Heart right ventricle (tissue), 16 donors: ENCODE measurements at regions not wholly inside any gene's neighbourhood (a gene's known extent, or its start where the extent isn't known, plus 50 kb on each side); places are given as distances from the start of the nearest gene placed in this dataset.
A peak's percentile ranks its signal among the peaks of the same experiment; 100 is the strongest.

Experiments
- ATAC-seq, 8 donors: fragments of 200-7000 bp; cut with Tn5 transposase; one replicate each; pipeline ENCODE4 v1.9.1; 2020; ENCODE audit warnings: mild to moderate bottlenecking in 8 of 8, moderate library complexity in 8 of 8, moderate number of reproducible peaks in 1 of 8
- DNase-seq, 2 donors: peaks; one replicate each; pipeline ENCODE4 v3.0.0-alpha.2; 2020
- H3K27ac ChIP-seq, 10 donors: fragments of 200-600 bp; sonication (generic) in 2 of 10; one replicate each; pipeline versions ENCODE4 v1.5.0 to v1.8.0; 2020 to 2022; ENCODE audit warnings: mild to moderate bottlenecking in 3 of 10
- H3K27me3 ChIP-seq, 7 donors: fragments of 200-600 bp; one replicate each; pipeline ENCODE4 v1.8.0; 2021 to 2022; ENCODE audit warnings: mild to moderate bottlenecking in 2 of 7
- H3K36me3 ChIP-seq, 9 donors: fragments of 200-600 bp; sonication (generic) in 1 of 9; one replicate each; pipeline versions ENCODE4 v1.5.0 to v1.8.0; 2020 to 2022; ENCODE audit warnings: mild to moderate bottlenecking in 2 of 9
- H3K4me1 ChIP-seq, 9 donors: fragments of 200-600 bp; sonication (generic) in 1 of 9; one replicate each; pipeline versions ENCODE4 v1.5.0 to v1.8.0; 2020 to 2022; ENCODE audit warnings: mild to moderate bottlenecking in 4 of 9
- H3K4me3 ChIP-seq, 10 donors: fragments of 200-600 bp; sonication (generic) in 2 of 10; one replicate each; pipeline versions ENCODE4 v1.5.0 to v1.8.0; 2020 to 2022; ENCODE audit warnings: mild to moderate bottlenecking in 7 of 10, moderate library complexity in 2 of 10
- H3K9me3 ChIP-seq, 11 donors: fragments of 200-600 bp in 10 of 11; sonication (generic) in 2 of 11; one replicate each; pipeline versions ENCODE4 v1.5.0 to v1.8.0; 2013 to 2022; ENCODE audit warnings: mild to moderate bottlenecking in 2 of 11, control low read depth in 1 of 11, moderate library complexity in 1 of 11
- WGBS, 2 donors: extraction: QIAGEN DNeasy Blood & Tissue Kit; methylation state at CpG; one replicate each; pipeline ENCODE4 v1.1.7; 2013; ENCODE audit warnings: inconsistent platforms in 1 of 2; 5-methylcytosine and 5-hydroxymethylcytosine counted together
- intact Hi-C, 10 donors: fragments of 100-400 bp; cut with DNase I; formaldehyde crosslinking; loops; one replicate each; pipeline versions ENCODE4 v1.11.1 to v1.14.2; 2022
- TF ChIP-seq, protein P1 (sequence below), 9 donors: fragments of 200-600 bp; sonication (generic) in 2 of 9; IDR thresholded peaks; one replicate each; pipeline versions ENCODE4 v1.5.0 to v1.8.0; 2021 to 2022; ENCODE audit warnings: antibody characterized with exemption in 9 of 9, mild to moderate bottlenecking in 5 of 9, moderate library complexity in 1 of 9
- donor health status: Arrhythmogenic right ventricular cardiomyopathy.
- donor health status: ischemic (EF 13 %, LVEDD 7.1; RV severe dilation, severe dysfunction).
- donor health status: healthy with polysubstance abuse.
- donor health status: DM: no; HTN: yes; CAD: no.
- donor health status: DM: no; HTN: no; CAD: no.
- donor health status: ischemic (EF 25% LVEDD 6.9; RV normal size, moderate dysfunction).
- donor health status: ischemic (EF 25% LVEDD 5.7; RV mildly dilated, moderate dysfunction).
- donor health status: healthy.
- donor health status: DM: yes; HTN: yes; CAD: no.
- donor health status: Ischemic cardiomyopathy.
- donor health status: ischemic (EF 35%, LVEDD 5.7; RV mildly dilated, moderate dysfunction).
- donor health status: nonischemic (EF 11% LVEDD 7.7; RV severe dilation, severe dysfunction).
- donor health status: DM: yes; HTN: yes; CAD: no.
- donor health status: PGD.
- donor health status: ischemic (EF 29% LVEDD 5.4; RV normal size, mild dysfunction).
- donor health status: nonischemic (EF 23%, LVEDD 6.1; RV moderate dilation, normal function).

GRCh38 chr6:18550119-18550518 lies 163.0 kb downstream of the RNF144B start:
- TF ChIP-seq, protein P1, sequence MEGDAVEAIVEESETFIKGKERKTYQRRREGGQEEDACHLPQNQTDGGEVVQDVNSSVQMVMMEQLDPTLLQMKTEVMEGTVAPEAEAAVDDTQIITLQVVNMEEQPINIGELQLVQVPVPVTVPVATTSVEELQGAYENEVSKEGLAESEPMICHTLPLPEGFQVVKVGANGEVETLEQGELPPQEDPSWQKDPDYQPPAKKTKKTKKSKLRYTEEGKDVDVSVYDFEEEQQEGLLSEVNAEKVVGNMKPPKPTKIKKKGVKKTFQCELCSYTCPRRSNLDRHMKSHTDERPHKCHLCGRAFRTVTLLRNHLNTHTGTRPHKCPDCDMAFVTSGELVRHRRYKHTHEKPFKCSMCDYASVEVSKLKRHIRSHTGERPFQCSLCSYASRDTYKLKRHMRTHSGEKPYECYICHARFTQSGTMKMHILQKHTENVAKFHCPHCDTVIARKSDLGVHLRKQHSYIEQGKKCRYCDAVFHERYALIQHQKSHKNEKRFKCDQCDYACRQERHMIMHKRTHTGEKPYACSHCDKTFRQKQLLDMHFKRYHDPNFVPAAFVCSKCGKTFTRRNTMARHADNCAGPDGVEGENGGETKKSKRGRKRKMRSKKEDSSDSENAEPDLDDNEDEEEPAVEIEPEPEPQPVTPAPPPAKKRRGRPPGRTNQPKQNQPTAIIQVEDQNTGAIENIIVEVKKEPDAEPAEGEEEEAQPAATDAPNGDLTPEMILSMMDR (IDR thresholded peaks at IDR 0.05) = no peak
- H3K36me3 ChIP-seq = no peaks in the 10 kb centered on the region
- intact Hi-C loops = no loop called here
- no peak overlapping the region for H3K27ac ChIP-seq
- no peak for DNase-seq
- 88 to 94% methylated on average over 3 of the region's 3 CpGs for WGBS, 2 donors
- H3K9me3 ChIP-seq = peaks cover 0 to 18% (median 6%) of the 10 kb centered on the region in 11 donors
- no peaks in the 10 kb centered on the region for H3K4me1 ChIP-seq
- no peak for ATAC-seq
- peaks cover 0 to 4% (median 0%) of the 10 kb centered on the region in 7 donors for H3K27me3 ChIP-seq
- H3K4me3 ChIP-seq = no peak overlapping the region

DNA sequence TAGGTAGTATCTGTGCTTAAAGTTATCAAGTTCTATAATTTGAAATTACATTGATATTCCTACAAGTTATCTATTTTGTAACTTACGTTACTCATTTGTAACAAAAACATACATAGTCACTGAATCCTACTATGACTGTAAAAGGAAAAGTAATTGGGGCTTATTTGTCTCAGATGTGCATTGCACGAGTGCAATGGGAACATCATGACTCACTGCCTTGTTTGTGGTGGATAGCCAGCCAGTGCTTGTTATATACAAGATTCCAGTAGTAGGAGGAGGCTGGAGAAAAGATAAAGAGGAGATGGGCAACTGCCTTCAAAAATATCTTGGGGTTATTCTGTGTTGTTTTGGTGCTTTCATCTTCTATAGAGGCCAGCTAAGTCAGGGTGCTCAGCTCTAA lies 164.1 kb downstream of the RNF144B start:
- no peaks in the 10 kb centered on the region for H3K4me1 ChIP-seq
- no peak overlapping the region for H3K27ac ChIP-seq
- no peaks in the 10 kb centered on the region for H3K36me3 ChIP-seq
- intact Hi-C loops = no loop called here
- DNase-seq (no peak), ATAC-seq (no peak)
- H3K9me3 ChIP-seq = peaks cover 0 to 9% (median 6%) of the 10 kb centered on the region in 11 donors
- peaks cover 0 to 7% (median 0%) of the 10 kb centered on the region in 7 donors for H3K27me3 ChIP-seq
- TF ChIP-seq, protein P1 (IDR thresholded peaks at IDR 0.05) = no peak
- 65 to 67% methylated on average over 2 of the region's 2 CpGs for WGBS, 2 donors
- no peak overlapping the region for H3K4me3 ChIP-seq

GRCh38 chr6:18555750-18556149 lies 168.6 kb downstream of the RNF144B start:
- 49 to 55% methylated on average over 2 of the region's 2 CpGs for WGBS, 2 donors
- Histone ChIP-seq H3K27me3 (peaks cover 0 to 4% (median 0%) of the 10 kb centered on the region in 7 donors), H3K4me1 (peaks cover 0 to 2% (median 0%) of the 10 kb centered on the region in 9 donors), H3K9me3 (no peaks in the 10 kb centered on the region), H3K4me3 (no peak overlapping the region), H3K27ac (no peak overlapping the region), H3K36me3 (no peaks in the 10 kb centered on the region)
- intact Hi-C loops = no loop called here
- TF ChIP-seq, protein P1 (IDR thresholded peaks at IDR 0.05) = no peak
- ATAC-seq (no peak), DNase-seq (no peak)

DNA sequence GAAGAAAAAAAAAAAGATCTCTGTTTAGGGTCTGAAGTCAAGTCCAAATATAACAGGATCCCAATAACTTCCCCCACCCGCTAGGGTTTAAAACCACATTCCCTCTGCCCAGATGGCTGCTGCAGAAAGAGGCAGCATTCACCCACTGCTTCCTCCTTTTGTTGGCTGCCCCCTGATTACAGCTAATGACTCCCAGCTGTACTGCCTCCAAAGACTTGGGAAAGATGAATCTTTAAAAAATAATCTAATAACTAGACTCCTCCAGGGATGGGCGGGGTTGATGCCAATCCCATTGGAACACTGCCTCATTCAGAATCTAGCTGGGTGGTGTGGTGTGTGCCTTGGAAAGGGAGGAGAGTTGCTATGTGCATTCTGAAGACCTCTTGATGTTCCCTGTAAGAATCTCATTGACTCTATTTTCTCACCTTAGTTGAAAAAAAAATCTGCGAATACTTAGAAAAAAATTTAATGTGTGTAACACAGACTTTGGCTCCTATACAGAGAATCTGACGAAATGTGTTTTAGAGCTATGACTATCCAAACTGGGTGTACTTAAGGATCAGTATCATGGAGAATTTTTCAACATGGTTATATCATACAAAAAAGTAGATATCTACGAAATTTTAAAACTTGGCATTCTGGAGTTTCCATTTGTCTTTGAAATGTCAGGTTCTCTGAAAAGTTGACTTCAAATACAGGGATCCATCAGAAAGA lies 174.0 kb downstream of the RNF144B start:
- Histone ChIP-seq H3K27ac (no peak overlapping the region), H3K36me3 (no peaks in the 10 kb centered on the region), H3K4me3 (no peak overlapping the region), H3K9me3 (no peaks in the 10 kb centered on the region), H3K4me1 (peaks cover 0 to 2% (median 0%) of the 10 kb centered on the region in 9 donors), H3K27me3 (peaks cover 0 to 4% (median 0%) of the 10 kb centered on the region in 7 donors)
- DNase-seq (peak in 1 of 2 donors; percentile 5), ATAC-seq (peak in 3 of 8 donors; percentile 42 to 56 (median 50))
- TF ChIP-seq, protein P1 (IDR thresholded peaks at IDR 0.05) = no peak
- 59 to 65% methylated on average over 5 of the region's 5 CpGs for WGBS, 2 donors
- intact Hi-C loops = no loop called here
